Thoracic aorta (tissue), 2 donors: ENCODE measurements at regions not wholly inside any gene's neighbourhood (a gene's known extent, or its start where the extent isn't known, plus 50 kb on each side); places are given as distances from the start of the nearest gene placed in this dataset.

ENCODE experiments used
- ATAC-seq: fragments of 150-250 bp; one replicate; pipeline ENCODE4 v1.8.0; 2017; ENCODE audit warnings: low read depth; ENCODE audit not compliant: insufficient number of reproducible peaks, low FRiP score
- DNase-seq: peaks from one replicate; pipeline ENCODE4 v3.0.0-alpha.2; 2020; ENCODE audit warnings: low spot score
- H3K27ac ChIP-seq, 2 donors: fragments of 200-600 bp; sonication (generic); 1 replicate in 1 of 2; 2 replicates in 1 of 2; pipeline ENCODE4 v1.5.1; 2016; ENCODE audit warnings: mild to moderate bottlenecking in 2 of 2, moderate library complexity in 2 of 2
- H3K27me3 ChIP-seq: fragments of 200-600 bp; sonication (generic); replicated peaks from 2 replicates; pipeline ENCODE4 v1.6.0; 2016; ENCODE audit warnings: mild to moderate bottlenecking; ENCODE audit not compliant: insufficient read depth
- H3K36me3 ChIP-seq: fragments of 200-600 bp; sonication (generic); one replicate; pipeline ENCODE4 v1.5.1; 2016
- H3K4me1 ChIP-seq, 2 donors: fragments of 200-600 bp; sonication (generic); 1 replicate in 1 of 2; 2 replicates in 1 of 2; pipeline versions ENCODE4 v1.5.1 to v1.6.0; 2016; ENCODE audit warnings: low read depth in 2 of 2, mild to moderate bottlenecking in 1 of 2; ENCODE audit not compliant: control insufficient read depth in 1 of 2
- H3K4me3 ChIP-seq: fragments of 200-600 bp; sonication (generic); 2 replicates; pipeline ENCODE4 v1.5.1; 2016; ENCODE audit warnings: mild to moderate bottlenecking
- H3K9me3 ChIP-seq: fragments of 200-600 bp; sonication (generic); 2 replicates; pipeline ENCODE4 v1.5.1; 2016
- TF ChIP-seq, protein P1 (sequence below): fragments of 200-600 bp; sonication (generic); IDR thresholded peaks from one replicate; pipeline ENCODE4 v1.5.1; 2019; ENCODE audit warnings: antibody characterized with exemption

DNA sequence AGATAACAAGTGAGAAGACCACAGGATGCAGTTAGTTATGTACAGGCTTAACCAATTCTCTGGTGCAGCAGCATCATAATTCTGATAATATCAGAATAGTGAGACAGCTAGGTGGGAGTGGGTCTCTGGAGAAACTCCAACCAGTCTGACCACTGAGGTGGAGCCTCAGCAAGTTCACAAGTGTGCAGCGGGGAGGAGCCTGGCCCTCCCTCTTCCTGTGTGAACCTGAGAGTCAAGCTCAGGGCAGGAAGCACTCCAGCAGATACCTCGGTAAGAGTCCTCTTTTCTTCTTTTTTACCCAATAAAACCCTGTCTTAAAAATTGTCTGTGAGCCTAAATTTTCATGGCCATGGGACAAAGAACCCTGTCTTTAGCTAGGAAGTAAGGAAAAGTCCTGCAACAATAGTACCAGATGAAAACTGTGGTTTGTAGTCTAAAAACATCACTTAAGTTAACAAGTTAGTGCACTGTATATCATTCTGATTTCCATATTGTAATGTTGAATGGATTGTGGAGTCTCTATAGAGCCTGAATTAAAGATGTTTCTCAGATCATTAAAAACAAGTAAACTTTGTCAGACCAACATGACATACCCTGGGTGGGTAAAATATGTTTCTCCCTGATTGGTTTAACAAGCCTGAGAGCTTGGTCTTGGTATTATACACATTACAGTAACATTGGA is 370.8 kb downstream of the TMEM182 start:
- no peaks in the 10 kb centered on the region for H3K27me3 ChIP-seq
- TF ChIP-seq, protein P1, sequence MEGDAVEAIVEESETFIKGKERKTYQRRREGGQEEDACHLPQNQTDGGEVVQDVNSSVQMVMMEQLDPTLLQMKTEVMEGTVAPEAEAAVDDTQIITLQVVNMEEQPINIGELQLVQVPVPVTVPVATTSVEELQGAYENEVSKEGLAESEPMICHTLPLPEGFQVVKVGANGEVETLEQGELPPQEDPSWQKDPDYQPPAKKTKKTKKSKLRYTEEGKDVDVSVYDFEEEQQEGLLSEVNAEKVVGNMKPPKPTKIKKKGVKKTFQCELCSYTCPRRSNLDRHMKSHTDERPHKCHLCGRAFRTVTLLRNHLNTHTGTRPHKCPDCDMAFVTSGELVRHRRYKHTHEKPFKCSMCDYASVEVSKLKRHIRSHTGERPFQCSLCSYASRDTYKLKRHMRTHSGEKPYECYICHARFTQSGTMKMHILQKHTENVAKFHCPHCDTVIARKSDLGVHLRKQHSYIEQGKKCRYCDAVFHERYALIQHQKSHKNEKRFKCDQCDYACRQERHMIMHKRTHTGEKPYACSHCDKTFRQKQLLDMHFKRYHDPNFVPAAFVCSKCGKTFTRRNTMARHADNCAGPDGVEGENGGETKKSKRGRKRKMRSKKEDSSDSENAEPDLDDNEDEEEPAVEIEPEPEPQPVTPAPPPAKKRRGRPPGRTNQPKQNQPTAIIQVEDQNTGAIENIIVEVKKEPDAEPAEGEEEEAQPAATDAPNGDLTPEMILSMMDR = no peak
- ATAC-seq (no peak), DNase-seq (no peak)
- no peaks in the 10 kb centered on the region for H3K36me3 ChIP-seq
- no peak overlapping the region for H3K27ac ChIP-seq
- H3K9me3 ChIP-seq = no peaks in the 10 kb centered on the region
- H3K4me3 ChIP-seq = no peak overlapping the region
- H3K4me1 ChIP-seq = no peaks in the 10 kb centered on the region

DNA sequence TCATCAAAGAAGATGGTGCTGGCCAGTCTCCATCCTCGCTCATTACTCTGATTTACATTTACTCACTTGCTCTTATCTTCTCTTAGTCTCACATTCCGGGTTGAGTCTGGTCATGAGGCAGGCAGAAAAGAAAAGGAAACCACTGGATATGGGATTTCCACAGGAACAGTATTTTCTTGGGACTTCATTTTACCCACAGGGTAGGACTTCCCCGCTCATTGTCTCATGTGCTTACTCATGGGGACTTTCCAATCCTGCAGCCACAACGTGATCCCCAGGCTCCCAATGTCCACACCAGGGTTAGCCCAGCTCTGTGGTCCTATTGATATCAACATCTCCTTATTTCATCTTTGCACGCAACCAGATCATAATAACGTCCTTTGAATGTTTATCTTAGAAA is 373.8 kb downstream of the TMEM182 start:
- ATAC-seq = no peak
- Histone ChIP-seq H3K27me3 (no peaks in the 10 kb centered on the region), H3K4me1 (no peaks in the 10 kb centered on the region), H3K36me3 (no peaks in the 10 kb centered on the region), H3K27ac (no peak overlapping the region), H3K9me3 (no peaks in the 10 kb centered on the region), H3K4me3 (no peak overlapping the region)
- TF ChIP-seq, protein P1 = no peak
- DNase-seq = no peak

DNA sequence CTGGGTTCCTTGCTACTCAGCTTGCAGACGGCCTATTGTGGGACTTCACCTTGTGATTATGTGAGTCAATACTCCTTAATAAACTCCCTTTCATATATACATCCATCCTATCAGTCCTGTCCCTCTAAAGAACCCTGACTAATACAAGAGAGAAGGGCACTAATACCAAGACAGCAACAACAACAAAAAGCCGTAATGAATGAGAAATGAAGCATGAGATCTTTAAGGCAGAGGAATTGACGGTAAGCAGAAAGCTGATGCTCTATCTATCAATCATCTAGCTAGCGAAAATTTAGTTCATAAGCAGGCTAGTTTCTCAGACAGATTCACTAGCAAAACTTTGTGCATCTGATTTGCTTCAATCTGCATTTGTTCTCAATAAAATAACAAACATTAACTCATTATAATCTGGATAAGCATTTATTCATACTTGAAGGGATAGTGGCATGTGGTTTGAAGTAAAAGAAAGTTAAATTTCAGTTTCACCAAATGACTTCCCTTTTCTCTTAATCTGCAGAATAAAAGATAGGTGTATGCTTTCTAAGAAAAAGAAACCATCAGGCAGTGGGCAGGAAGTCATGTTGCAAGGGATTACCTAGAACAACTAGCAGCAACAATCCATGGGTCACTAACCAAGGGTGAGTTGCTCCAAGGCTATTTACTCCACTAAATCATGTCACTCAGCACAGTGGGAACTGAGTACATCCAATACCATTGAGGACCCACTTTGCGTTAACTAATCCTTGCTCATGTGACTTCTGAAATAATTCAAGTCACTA is 376.5 kb downstream of the TMEM182 start:
- TF ChIP-seq, protein P1 = no peak
- Histone ChIP-seq H3K36me3 (no peaks in the 10 kb centered on the region), H3K27me3 (no peaks in the 10 kb centered on the region), H3K4me1 (no peaks in the 10 kb centered on the region), H3K9me3 (no peaks in the 10 kb centered on the region), H3K4me3 (no peak overlapping the region), H3K27ac (no peak overlapping the region)
- no peak for DNase-seq
- ATAC-seq = no peak

DNA sequence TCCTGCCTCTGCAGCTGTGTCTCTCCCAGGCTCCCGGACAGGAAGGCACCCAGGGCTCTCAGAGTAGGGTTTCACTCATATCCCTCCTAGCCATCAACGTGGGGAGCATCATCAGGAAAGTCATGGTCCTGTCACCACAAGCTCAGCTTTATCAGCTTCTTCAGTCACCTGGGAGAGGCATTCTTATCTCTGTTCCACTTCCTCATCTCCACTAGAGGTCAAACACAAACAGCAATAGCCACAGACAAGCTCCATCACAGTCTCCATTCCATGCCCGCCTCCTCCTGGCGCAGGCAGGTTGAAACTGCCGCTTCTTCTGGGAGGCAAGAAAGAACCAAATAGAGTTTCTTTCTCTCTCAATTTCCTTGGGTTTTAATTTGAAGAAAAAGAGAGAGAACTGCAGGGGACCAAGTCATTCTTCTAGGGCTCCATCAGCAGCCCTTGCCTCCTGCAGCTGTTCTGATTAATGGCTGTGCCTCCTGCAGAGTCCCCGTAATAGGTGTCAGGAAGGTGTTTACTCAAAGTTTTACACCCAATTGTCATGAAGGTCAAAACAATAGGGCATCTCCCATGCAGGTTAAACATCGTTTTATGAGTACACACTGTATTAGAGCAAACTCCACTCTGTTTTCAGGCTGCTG is 377.9 kb downstream of the TMEM182 start:
- ATAC-seq (no peak), DNase-seq (no peak)
- no peaks in the 10 kb centered on the region for H3K27me3 ChIP-seq
- H3K36me3 ChIP-seq = no peaks in the 10 kb centered on the region
- H3K27ac ChIP-seq = no peak overlapping the region
- no peaks in the 10 kb centered on the region for H3K9me3 ChIP-seq
- no peak overlapping the region for H3K4me3 ChIP-seq
- TF ChIP-seq, protein P1 = no peak
- H3K4me1 ChIP-seq = no peaks in the 10 kb centered on the region

GRCh38 chr2:103144837-103145236 is 383.0 kb downstream of the TMEM182 start:
- no peaks in the 10 kb centered on the region for H3K36me3 ChIP-seq
- no peaks in the 10 kb centered on the region for H3K4me1 ChIP-seq
- H3K27me3 ChIP-seq = no peaks in the 10 kb centered on the region
- no peak overlapping the region for H3K4me3 ChIP-seq
- DNase-seq (no peak), ATAC-seq (no peak)
- H3K27ac ChIP-seq = no peak overlapping the region
- no peaks in the 10 kb centered on the region for H3K9me3 ChIP-seq
- TF ChIP-seq, protein P1 = no peak
